Adrenal gland (tissue), 9 donors: ENCODE measurements at regions not wholly inside any gene's neighbourhood (a gene's known extent, or its start where the extent isn't known, plus 50 kb on each side); places are given as distances from the start of the nearest gene placed in this dataset.

Source experiments
- DNase-seq, 7 donors: peaks; one replicate each; pipeline ENCODE4 v3.0.0-alpha.2; 2019 to 2020
- H3K27ac ChIP-seq, 5 donors: fragments of 200-600 bp; sonication (generic) in 4 of 5; 1 replicate in 3 of 5; 2 replicates in 2 of 5; pipeline versions ENCODE4 v1.5.1 to v1.8.0; 2016 to 2020; ENCODE audit warnings: mild to moderate bottlenecking in 1 of 5
- H3K27me3 ChIP-seq: fragments of 200-600 bp; 2 replicates; pipeline ENCODE4 v1.8.0; 2021
- H3K36me3 ChIP-seq, 2 donors: fragments of 200-600 bp; replicated peaks in 1 of 2; 1 replicate in 1 of 2; 2 replicates in 1 of 2; pipeline versions ENCODE4 v1.5.1 to v1.8.0; 2018 to 2022
- H3K4me1 ChIP-seq, 2 donors: fragments of 200-600 bp; replicated peaks in 1 of 2; 1 replicate in 1 of 2; 2 replicates in 1 of 2; pipeline versions ENCODE4 v1.5.1 to v1.8.0; 2018 to 2021
- H3K4me3 ChIP-seq, 4 donors: fragments of 200-600 bp; sonication (generic) in 3 of 4; one replicate each; pipeline ENCODE4 v1.5.1; 2016 to 2018
- H3K9me3 ChIP-seq, 3 donors: fragments of 200-600 bp; sonication (generic) in 1 of 3; replicated peaks in 1 of 3; 1 replicate in 2 of 3; 2 replicates in 1 of 3; pipeline versions ENCODE4 v1.5.1 to v1.8.0; 2016 to 2021
- POLR2A ChIP-seq, 2 donors: fragments of 450-650 bp; IDR thresholded peaks; one replicate each; pipeline ENCODE4 v1.6.1; 2017; ENCODE audit warnings: antibody characterized with exemption in 2 of 2, mild to moderate bottlenecking in 2 of 2, moderate library complexity in 1 of 2
- WGBS, 4 donors: extraction: QIAGEN DNeasy Blood & Tissue Kit in 2 of 4; methylation state at CpG; one replicate each; pipeline versions ENCODE4 v1.1.5 to v1.1.7; 2013 to 2017; 5-methylcytosine and 5-hydroxymethylcytosine counted together
- intact Hi-C, 2 donors: fragments of 100-400 bp; cut with DNase I; formaldehyde crosslinking; loops; one replicate each; pipeline versions ENCODE4 v1.14.1 to v1.15.0; 2022 to 2023
- TF ChIP-seq, protein P1 (sequence below), 6 experiments: fragments of 450-650 bp in 4 of 6; fragments of 200-600 bp in 2 of 6; sonication (generic) in 1 of 6; IDR thresholded peaks; 1 replicate in 5 of 6; 2 replicates in 1 of 6; pipeline versions ENCODE4 v1.5.1 to v1.8.0; 2016 to 2021; ENCODE audit warnings: antibody characterized with exemption in 6 of 6, mild to moderate bottlenecking in 2 of 6, moderate library complexity in 1 of 6
- donor health status: healthy with polysubstance abuse.
- donor health status: Bipolar disorder and iron deficiency.
- donor health status: DM: yes; HTN: yes; CAD: no.
- donor health status: DM: no; HTN: no; CAD: no.
- donor health status: DM: no; HTN: no; CAD: no.

DNA sequence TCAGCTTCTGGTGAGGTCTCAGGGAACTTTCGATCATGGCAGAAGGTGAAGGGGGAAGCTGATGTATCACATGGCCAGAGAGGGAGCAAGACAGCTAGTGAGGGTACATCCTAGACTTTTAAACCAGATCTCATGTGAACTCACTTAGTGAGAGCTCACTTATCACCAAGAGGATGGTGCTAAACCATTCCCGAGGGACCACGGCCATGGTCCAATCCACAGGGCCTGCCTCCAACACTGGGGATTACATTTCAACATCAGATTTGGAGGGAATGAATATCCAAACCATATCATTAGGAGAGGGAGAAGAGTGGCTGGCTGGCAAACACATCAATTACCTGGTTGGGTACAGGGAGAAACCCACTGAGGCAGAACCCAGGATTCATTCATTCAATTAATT, 75.7 kb upstream of the HAAO start:
- intact Hi-C loops = loop anchor here in 1 of 2 donors (10.0 kb wide), 1 partner anchor 57 kb away; no protein-coding TSS in a partner anchor
- Histone ChIP-seq H3K27ac (peak overlapping the region in 1 of 5 donors; percentile 70), H3K36me3 (no peaks in the 10 kb centered on the region), H3K27me3 (no peaks in the 10 kb centered on the region), H3K4me1 (peaks cover 3 to 23% of the 10 kb centered on the region in 2 donors), H3K4me3 (no peak overlapping the region), H3K9me3 (no peaks in the 10 kb centered on the region)
- no peak for DNase-seq
- WGBS, 4 donors = 95 to 100% (median 98%) methylated on average over 3 of the region's 3 CpGs
- TF ChIP-seq POLR2A (IDR thresholded peaks at IDR 0.05) = no peak
- TF ChIP-seq, protein P1, sequence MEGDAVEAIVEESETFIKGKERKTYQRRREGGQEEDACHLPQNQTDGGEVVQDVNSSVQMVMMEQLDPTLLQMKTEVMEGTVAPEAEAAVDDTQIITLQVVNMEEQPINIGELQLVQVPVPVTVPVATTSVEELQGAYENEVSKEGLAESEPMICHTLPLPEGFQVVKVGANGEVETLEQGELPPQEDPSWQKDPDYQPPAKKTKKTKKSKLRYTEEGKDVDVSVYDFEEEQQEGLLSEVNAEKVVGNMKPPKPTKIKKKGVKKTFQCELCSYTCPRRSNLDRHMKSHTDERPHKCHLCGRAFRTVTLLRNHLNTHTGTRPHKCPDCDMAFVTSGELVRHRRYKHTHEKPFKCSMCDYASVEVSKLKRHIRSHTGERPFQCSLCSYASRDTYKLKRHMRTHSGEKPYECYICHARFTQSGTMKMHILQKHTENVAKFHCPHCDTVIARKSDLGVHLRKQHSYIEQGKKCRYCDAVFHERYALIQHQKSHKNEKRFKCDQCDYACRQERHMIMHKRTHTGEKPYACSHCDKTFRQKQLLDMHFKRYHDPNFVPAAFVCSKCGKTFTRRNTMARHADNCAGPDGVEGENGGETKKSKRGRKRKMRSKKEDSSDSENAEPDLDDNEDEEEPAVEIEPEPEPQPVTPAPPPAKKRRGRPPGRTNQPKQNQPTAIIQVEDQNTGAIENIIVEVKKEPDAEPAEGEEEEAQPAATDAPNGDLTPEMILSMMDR (IDR thresholded peaks at IDR 0.05) = no peak

DNA sequence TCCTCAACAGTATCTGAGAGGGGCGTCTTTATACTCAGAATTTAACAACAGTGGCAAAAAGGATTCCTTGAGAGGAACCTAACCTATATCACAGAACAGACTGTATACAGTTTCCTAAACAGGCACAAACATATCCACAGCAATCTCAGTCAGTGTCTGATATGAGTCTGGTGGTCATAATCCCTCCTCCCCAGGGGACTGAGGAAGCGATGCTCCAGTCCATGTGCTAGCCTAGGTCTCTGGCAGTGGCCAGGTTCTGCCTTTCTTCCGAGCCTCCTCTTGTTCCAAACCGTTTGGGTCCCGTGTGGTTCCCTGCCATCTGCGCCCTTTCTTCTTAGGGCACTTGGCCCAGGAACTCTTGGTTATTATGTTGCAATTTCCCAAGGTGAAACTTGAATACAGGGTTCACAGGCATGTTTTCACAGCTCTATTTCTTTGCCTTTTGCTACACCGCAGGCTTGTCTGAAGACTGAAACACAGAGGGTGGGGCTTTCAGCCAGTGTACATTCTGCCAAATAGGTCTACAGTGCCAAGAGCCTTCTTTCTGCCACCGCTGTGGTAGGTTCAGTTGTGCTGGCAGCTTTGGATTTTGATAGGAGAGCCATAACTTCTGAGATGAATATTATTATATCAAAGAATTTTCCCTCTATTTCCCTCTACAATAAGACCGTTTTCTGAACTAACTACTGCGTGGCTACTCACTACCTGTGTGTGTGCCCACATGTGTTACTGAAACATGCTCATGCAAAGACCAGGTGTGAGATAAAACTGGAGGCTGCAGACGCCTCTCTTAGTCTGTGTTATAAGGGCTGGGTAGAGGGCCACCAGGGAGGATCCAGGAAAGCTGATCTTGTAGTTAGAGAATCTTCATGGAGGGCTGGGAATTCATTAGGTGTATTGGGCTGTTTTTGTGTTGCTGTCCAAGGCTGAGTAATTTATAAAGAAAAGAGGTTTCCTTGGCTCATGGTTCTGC, 75.0 kb upstream of the HAAO start:
- no peaks in the 10 kb centered on the region for H3K36me3 ChIP-seq
- H3K27ac ChIP-seq = peak overlapping the region in 3 of 5 donors; percentile 33 to 70 (median 67)
- no peak overlapping the region for H3K4me3 ChIP-seq
- no peaks in the 10 kb centered on the region for H3K27me3 ChIP-seq
- intact Hi-C loops = loop anchor here in 1 of 2 donors (10.0 kb wide), 1 partner anchor 57 kb away; no protein-coding TSS in a partner anchor
- TF ChIP-seq, protein P1 (IDR thresholded peaks at IDR 0.05) = no peak
- no peak for TF ChIP-seq POLR2A (IDR thresholded peaks at IDR 0.05)
- H3K4me1 ChIP-seq = peaks cover 3 to 20% of the 10 kb centered on the region in 2 donors
- H3K9me3 ChIP-seq = no peaks in the 10 kb centered on the region
- no peak for DNase-seq
- WGBS, 4 donors = 74 to 84% (median 78%) methylated on average over 11 of the region's 11 CpGs

DNA sequence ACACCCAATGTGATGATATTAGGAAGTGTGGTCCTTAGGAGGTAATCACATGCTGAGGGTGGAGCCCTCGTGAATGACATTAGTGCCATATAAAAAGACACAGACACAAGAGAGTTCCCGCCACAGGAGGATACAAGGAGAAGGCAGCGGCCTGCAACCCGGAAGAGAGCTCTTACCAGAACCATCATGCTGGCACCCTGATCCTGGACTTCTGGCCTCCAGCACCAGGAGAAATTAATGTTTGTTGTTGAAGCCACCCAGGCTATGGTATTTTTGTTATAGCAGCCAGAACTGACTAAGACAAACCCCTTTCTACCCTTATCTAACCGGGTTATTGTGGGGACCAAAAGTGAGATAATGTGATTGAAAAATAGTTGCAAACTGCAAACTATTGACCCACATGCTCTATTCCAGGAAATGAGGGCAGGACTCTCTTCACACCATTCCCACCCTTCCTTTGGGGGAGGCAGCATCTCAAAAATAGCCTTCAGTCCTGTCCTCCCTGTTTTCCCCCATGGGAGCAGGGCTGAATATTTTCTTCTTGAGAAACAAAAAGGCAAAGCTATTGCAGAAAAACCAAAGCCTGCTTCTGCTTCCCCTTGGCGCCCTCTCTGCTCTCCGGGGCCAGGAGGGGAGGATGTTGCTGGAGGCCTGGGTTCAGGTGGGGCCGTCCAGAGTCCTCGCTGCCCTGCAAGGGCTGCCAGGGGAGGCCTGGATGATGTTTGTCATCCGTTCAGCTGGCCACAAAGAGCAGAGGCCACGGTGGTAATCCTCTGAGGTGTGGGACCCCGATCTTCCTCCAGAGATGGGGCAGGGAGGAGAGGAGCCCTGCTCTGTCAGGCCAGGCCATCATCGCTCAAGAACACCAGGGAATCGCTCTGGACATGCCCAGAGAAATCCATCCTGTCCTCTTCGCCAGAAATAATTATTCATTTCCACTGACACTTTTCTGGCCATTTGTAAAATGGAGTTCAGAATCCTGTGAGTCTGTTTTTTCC, 73.8 kb upstream of the HAAO start:
- peak overlapping the region in 3 of 5 donors; percentile 37 to 70 (median 67) for H3K27ac ChIP-seq
- intact Hi-C loops = loop anchor here in 1 of 2 donors (10.0 kb wide), 1 partner anchor 59 kb away; no protein-coding TSS in a partner anchor

More for the DNA sequence above, 73.8 kb upstream of the HAAO start:
- Histone ChIP-seq H3K27me3 (no peaks in the 10 kb centered on the region), H3K9me3 (no peaks in the 10 kb centered on the region), H3K4me1 (peaks cover 3 to 15% of the 10 kb centered on the region in 2 donors), H3K36me3 (no peaks in the 10 kb centered on the region), H3K4me3 (no peak overlapping the region)
- 65 to 72% (median 69%) methylated on average over 12 to 15 of the region's 15 CpGs for whole genome bisulfite sequencing, 4 donors
- DNase-seq = peak in 3 of 7 donors; percentile 10 to 36 (median 30)
- no peak for TF ChIP-seq POLR2A (IDR thresholded peaks at IDR 0.05)
- TF ChIP-seq, protein P1 (IDR thresholded peaks at IDR 0.05) = no peak
